Limb (tissue), 2 donors: ENCODE measurements at regions not wholly inside any gene's neighbourhood (a gene's known extent, or its start where the extent isn't known, plus 50 kb on each side); places are given as distances from the start of the nearest gene placed in this dataset.
A peak's percentile ranks its signal among the peaks of the same experiment; 100 is the strongest.

Experiments
- DNase-seq, 2 donors: peaks; one replicate each; pipeline ENCODE4 v3.0.0-alpha.2; 2016; ENCODE audit errors: extremely low spot score in 2 of 2

DNA sequence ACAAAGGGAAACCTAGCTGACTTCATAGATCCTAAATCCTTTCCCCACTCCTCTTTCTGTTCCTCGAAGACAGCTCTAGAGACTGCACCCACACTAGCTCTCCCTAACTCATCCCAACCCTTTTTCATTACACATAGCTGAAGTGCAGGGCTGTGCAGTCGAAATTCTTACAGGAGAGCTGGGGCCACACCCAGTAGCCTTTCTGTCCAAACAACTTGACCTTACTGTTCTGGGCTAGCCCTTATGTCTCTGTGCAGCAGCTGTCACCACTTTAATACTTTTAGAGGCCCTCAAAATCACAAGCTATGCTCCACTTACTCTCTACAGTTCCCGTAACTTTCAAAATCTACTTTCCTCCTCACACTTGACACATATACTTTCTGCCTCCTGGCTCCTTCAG is 666.1 kb upstream of the PKDCC start:
- DNase-seq: no peak

DNA sequence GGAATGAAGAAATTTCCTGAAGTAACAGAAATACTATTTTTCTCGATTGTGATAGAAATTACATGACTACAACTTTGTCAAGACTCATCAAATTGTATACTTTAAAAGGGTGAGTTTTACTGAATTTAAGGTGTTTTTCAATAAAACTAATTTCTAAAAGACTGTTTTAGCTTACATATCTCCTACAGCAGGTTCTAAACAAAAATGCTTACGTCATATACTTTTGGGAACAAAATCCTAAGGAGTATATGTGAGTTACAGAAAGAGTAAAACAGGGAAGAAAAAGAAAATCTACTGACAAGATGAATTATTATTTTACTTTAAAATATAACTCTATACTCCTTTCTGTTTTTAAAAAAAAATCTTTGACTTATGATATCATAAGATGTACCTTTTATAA is 660.3 kb upstream of the PKDCC start:
- no peak for DNase-seq

DNA sequence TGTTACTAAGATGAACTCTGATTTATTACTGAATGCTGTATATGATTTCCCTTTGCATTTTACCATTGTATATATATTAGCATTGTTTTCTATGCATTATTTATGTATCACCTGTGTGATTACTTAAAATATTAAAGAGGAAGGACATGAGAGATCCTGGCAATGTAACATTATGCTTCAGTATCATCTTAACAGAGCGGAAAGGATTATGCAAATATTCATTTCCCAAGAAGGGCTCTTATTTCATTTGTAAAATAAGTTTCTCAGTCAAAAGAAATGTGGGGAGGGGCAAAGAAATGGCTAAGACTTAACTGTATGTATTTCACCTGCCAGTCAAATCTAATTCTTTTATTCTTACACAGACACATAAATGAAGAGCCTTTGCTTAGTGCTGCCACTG is 654.2 kb upstream of the PKDCC start:
- DNase-seq: no peak

DNA sequence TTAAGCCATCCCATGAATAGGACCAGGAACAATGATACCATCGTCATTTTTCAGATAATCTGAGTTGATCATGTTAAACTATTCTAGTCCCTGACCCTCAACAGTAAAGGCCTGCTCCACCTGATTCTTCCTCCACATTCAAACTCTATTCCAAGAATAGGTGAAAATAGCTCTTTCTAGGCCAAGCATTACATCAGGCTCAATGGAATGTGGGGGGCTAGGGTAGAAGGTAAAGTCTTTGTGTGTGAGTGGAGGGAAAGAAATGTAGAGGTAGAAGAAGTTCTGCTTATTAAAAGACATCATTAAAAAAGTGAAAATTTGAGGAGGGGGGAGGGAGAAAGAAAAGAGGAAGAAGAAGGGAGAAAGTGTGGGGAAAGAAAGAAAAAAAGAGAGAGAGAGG is 653.3 kb upstream of the PKDCC start:
- no peak for DNase-seq

DNA sequence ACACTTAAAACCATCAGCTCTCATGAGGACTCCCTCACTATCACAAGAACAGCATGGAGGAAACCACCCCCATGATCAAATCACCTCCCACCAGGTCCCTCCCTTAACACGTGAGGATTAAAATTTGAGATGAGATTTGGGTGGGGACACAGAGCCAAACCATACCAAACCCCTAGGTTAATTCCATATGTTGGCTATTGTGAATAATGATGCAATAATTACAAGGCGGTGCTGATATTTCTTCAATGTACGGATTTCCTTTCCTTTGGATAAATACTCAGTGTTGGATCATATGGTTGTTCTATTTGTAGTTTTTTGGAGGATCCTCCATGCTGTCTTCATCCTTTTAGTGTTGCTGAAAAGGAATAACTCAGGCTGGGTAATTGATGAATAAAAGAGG is 652.1 kb upstream of the PKDCC start:
- DNase-seq: no peak

DNA sequence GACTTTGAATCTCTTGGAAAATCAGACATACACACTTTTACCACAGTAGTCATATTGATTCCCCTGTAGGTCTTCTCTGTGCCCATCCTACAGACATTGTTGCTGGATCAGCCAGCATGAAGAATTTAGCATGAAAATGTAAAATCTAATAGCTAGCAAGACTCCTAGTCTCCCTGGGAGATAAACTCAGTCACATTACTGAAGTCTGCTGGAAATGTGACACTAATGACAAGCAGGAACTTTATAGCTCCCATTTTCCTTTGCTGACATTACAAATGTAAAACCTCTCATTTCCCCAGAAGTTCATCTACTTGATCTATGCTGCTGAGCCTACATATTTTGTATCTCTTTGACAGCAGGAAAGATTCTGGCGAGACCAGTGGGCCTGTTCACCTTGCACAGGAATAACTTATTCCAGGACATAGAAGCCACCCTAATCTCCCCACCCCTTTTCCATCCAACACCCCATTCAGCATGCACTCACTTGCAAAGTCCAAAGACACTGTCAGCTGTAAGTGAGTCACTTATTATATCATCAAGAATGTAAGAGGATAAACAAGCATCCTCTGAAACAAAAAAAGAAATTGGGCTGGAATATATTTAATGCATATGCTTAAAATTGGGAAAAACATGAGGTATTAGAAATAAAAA is 648.3 kb upstream of the PKDCC start:
- no peak for DNase-seq

DNA sequence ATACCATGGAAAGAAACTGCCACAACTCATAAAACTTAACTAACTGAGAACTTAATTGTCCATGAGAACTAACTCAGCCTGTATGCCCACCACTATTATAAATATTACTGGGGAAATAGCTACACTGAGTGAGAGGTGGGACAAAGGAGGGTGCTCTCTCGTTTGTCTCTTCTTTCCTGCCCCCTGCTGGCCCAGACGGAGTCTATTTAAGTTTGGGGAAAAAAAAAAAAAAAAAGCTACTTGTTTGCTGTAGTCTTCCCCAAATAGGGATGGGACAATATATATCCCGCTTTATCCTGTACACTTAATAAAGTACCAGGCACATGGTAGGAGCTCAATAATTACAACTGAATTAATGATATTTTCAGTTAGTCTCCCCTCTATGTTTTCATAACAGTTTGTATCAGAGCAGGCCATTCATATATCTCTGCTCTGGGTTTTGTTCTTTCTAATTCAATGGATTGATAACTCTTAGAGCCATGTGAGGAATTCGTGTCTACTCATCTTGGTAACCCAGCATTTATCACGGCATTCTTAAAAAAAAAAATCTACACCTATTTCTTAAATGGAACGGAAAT is 647.6 kb upstream of the PKDCC start:
- no peak for DNase-seq

DNA sequence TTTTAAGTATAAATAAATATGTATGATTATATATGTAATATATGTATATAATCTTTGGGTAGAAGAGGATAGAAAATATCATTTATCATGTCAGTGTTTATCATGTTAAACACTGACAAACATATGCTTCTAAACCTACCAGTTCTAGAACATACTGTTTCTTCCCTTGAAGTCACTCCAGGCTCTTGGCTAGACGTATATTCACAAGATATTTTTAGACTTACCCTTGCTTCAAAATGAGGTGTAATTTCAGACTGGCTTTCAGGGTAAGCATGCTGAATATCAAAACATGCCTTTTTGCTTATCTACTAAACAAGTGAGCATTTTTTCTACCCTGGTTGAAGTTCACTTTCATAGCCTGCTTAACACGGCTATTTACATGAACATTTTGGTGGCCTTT is 642.4 kb upstream of the PKDCC start:
- no peak for DNase-seq

DNA sequence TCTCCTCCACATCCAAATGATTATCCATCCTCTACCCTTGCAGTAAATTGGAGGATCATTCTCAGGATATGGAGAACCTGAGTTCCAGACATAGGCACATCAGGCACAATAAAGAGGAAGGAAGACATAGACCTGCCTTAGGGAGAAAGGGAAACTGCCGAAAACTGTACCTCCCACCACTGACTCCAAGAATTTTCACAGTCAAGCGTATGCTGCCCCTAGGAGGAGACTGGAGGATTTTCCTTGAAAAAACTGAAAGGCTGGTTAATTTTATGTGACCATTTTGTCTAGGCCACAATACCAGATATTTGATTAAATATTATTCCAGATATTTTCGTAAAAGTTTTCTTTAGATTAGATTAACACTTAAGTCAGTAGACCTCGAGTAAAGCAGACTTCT is 638.5 kb upstream of the PKDCC start:
- DNase-seq: no peak

DNA sequence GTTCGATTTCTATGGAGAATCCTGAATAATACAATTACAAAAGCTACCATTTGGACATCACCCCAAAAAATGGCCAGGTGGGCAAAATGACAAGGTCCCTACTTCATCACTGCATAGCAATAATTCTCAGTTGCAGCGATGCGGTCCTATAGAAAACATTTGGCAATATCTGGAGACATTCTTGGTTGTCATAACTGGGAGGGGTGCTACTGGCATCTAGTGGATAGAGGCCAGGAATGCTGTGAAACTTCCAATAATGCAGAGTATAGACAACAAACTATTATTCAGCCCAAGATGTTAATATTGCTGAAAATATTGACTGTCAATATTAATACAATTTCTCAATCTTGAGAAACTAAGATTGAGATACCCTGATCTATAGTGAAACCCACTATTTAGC is 637.8 kb upstream of the PKDCC start:
- DNase-seq: no peak

DNA sequence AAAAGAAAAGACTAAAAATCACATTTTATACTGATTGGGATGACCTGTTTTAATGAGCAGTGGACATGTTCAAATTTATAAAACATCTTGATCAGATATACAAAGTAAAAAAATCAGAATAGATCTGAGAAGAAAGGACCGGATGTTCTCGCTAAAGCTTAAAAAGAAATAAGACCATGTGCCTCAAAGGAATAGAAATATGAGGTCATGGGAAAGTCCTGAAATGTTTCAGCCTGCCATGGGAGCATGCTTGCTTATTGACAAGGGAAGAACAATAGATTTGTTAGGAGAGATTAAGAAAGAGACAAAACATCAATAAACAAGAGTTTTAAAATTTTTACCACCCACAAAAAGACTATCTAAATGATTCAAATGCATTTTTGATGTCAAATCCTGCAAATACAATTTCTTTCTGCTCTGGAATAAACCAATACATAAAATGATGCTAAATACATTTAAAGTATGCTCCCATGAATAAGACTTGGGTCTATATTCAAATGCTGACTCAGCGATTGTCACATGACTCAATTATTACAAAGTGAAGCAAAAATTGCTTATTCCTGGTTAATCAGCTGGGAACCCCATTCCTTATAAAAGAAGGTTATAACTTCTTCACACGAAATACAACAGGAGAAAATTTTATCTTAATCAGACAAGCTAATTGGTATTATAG is 633.9 kb upstream of the PKDCC start:
- no peak for DNase-seq

DNA sequence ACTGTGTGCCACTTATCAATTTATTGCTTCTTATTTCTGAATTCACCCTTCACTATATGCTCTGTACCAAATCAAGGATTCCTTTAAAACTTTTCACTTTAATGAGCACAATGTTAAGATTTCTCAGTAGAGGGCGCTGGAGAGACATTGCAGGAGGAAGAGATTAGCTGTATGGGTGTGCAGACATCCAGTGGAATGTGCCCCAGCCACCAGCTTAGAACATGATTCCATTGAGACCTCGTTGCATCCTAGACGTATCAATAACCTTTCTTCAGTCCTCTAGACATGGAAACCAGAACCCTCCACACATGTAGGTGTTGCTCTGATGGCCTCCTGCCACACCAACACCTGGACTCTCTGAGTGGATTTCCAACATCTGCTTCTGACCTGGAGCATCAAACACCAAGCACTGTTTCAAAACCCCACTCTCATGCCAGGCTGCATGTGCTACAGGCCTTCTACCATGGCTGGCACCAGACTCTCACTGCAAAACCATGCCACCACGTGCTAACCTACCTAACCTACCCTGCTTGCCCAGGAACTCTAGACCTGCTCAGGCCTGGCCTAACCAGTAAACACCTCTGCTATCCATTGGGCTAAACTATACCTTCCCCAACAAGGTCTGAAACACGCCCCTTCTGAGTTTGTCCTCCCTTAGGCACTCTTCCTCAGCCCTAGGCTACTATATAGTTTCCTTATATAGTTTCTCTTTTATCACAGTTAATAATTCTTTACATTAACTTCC is 633.2 kb upstream of the PKDCC start:
- DNase-seq: no peak

DNA sequence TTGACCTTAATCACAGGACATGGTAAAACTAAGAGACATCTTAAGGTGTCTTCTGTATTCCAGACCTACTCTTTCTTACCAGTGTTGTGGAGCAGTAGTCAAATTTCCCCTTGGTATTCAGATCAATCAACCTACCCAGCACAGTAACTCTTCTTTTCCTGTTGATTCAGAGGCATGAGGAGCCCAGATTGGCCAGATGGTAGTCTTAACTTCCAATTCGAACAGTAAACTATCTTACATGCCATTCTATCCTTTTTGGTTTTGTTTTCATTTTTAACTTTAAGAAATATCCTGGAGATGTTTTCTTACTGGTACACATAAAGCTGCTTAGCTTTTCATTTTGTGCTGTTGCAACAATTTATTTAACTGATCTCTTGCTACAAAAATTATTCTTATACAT is 630.3 kb upstream of the PKDCC start:
- no peak for DNase-seq

DNA sequence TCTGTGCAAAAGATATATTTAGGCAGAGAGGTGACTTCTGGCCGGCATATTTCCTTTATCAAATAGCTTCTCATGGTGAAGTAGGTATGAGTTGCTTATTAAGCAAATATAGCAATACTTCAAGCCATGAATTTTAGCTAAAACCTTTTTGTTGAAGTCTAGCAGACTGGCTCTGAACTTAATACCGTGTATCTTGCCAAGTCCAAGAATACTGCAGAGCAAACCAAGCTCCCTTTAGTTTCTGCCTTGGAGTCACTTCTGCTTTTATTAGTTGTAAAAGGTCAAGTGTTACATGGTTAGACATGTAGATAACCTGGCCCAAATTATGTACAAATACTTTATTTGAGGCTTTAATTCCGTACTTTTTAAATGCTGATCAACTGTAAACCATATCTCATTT is 627.6 kb upstream of the PKDCC start:
- no peak for DNase-seq

DNA sequence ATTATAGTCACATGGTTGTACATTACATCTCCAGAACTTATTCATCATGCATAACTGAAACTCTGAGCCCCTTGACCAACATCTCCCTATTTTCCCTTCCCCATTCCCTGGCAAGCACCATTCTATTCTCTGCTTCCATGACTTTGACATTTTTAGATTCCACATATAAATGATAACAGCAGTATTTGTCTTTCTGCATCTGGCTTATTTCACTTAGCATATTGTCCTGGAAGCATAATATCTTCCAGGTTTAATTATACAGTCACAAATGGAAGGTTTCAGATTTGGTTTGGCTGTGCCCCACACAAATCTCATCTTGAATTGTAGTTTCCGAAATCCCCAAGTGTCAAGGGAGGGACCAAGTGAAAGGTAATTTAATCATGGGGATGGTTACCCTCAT is 626.9 kb upstream of the PKDCC start:
- no peak for DNase-seq

DNA sequence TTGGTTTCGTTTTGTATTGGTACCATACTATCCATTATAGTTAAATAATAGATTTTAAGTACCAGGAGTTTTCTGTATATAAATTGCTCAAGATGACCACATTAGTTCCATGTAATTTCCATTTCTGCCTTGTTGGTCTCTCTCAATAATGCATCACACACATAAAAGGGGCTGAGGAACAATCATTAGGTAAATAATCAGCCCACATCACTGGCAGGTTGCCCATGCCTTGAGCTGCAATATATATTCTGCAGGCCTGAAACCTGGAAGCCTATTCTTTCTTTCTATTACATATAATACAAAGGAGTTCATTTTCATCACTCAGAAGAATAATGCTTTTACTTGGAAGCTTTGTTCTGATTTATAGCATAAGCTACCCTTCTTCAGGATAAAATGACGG is 616.1 kb upstream of the PKDCC start:
- no peak for DNase-seq

DNA sequence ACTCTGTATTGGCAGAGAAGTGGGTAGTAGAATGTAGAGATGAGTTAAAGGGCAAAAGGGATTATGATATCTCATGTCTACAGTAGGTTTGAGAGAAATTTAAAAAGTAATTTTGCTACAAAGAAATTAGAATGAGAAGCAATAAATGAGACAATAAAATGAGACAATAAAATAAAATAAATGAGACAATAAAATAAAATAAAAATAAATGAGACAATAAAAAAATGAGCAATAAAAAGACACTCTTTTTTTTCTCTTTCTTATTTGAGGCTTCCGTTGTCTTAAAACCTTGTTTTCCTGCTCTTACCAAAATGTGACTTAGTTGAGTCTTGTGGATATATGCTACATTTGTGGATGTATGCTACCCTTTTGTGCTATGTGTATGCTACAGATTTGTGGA is 615.4 kb upstream of the PKDCC start:
- DNase-seq: no peak

DNA sequence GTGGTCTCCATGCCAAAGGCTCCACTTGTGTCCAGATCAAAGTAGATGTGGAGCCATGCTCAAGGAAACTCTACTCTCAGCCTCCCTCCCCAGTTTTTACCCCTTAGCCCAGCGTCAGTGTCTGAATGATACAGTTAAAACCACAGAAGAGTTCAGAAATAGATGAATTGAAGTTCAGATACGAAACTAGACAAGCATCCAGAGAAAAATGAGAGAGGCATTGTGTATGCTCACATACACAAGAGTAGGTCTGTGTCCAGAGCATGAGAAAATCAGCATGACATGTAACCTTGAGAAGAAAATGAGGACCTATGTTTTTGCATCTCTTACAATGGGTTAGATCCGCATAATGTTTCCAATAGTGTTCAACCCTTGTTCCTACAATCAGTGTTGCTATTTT is 612.8 kb upstream of the PKDCC start:
- DNase-seq: no peak

DNA sequence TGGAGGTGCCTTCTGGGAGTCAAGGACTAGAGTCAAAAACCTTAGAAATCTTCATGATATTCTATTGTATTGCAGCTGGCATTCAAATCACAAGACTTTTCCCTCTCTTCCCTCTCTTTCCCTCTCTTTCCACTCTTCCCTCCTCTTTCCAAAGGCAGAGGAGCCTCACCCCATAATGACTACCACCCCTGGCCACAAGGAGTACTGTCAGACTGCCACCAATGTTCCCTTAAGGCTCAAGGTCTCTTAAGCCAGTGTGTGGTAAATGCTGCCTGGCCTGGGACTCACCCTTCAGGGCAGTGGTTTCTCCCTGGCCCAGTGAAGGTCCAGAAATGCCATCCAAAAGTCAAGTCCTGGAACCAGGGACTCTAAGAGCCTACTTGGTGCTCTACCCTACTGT is 605.9 kb upstream of the PKDCC start:
- no peak for DNase-seq

DNA sequence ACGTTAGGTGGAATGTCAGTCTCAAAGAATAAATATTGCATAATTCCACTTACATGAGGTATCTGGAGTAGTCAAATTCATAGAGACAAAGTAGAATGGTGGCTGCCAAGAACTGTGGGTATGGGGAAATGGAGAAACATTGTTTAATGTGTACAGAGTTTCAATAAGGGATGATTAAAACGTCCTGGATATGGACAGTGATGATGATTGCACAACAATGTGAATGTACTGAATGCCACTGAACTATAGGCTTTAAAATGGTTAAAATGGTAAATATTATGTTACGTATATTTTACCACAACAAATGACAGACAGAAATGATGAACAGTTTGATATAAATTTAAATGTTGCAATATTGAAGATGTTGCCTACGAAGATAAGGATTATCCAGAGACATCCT is 602.0 kb upstream of the PKDCC start:
- no peak for DNase-seq

DNA sequence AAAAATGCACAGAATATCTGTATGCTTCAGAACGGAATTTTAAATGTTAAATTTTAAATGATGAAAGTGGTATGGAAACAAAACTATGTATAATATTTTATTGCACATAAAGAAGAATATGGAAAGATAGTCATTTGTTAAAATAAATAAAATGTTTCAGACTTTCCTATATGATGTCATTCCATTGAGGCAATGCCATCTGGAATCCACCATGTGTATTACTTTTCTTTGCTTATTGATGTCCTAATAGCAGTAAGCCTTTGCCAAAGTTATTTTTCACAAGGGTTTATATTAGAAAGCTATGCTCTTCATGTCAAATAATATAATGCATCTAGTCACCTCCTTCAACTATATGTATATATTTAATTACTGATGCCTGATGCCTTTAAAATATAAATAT is 601.6 kb upstream of the PKDCC start:
- peak in 1 of 2 donors; percentile 40 for DNase-seq

DNA sequence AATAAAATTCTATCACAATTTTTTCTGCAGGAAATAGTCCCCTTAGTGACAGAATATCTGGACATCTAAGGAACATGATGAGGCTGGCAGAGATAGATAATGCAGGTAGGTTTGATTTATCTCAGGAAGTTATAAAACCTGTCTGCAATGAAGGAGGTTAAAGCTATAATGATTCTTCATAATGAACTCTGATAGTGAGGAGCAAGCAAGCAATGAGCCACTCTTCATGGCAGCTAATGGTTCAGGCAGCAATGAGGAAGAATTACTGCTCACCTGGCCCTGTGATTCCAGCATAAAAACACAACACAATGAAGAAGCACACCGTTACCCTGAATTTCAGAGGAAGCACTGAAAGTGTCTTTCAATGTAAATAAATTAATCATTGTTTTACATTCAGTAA is 599.6 kb upstream of the PKDCC start:
- no peak for DNase-seq

DNA sequence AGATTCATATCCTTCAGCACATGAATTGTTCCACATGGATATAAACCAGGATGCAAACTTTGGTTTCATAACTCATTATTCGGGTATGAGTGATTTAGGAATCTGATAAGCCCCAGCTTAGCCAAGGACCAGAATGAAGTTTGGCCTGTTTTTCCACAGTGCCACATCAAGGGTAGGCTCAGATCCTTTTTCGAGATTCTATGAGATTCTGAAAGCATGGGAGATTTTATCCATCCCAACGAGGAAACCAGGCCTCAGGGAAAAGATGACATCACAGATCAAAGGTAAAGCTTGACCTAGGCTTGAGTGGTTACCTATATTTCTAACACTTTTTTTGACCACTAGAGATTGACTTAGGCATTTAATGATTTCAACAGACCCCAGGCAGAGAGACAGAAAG is 590.8 kb upstream of the PKDCC start:
- DNase-seq: no peak
